ENCODE measurements at regions not wholly inside any gene's neighbourhood (a gene's known extent, or its start where the extent isn't known, plus 50 kb on each side); places are given as distances from the start of the nearest gene placed in this dataset.

DNA sequence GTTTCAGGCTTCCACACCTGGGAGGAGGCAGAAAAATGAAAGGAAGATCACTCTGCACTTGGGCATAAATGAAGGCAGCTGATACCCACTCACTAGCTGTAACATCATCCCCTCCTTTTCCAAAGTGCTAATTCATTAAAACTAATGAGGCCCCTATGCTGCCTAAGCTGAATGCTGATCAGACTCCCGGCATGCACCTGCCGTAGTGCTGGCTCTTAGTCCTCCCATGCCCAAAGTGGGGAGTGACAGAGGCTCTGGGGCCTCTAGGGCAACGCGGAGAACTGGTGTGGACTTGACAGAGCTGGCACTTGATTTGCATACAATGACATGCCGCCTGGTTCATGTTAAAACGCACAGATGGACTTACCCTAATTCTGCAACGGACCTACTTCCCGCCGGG is 96.5 kb upstream of the NCAM1 start:
- in situ Hi-C loops (cut with HindIII; ENCODE audit: low pct_unique_long_range_greater_than_20kb, low sequenced_read_pairs): no loop called here
- DNase-seq (ENCODE audit: low read depth, low spot score): no peak

DNA sequence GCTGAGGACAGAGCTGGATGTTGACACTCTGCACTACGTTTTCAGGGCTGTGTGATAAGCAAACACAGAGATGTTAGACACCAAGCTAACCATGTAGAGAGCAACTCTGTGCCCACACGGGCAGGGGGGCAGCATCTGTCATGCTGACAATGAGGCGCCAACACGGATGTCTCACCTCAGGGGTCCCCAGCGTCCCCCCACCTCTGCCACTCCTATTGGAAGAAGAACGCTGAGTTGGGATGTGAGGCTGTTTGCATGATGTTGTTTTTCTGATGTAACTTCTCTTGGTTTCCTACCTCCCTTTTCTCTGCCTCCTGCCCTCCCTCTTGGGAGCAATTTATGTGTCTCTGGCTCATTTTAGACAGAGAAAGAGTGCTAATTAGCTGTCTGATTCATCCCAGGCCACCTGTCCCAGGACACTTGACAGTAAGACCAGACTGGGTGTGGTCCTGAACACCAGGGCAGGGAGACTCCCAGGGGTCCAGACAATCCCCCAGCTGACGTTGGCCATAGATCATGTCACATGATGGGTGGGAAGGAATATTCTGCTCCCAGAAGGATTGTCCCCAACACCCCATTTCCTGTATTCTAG is 89.2 kb upstream of the NCAM1 start:
- DNase-seq (ENCODE audit: low read depth, low spot score): no peak
- in situ Hi-C loops (cut with HindIII; ENCODE audit: low pct_unique_long_range_greater_than_20kb, low sequenced_read_pairs): no loop called here

DNA sequence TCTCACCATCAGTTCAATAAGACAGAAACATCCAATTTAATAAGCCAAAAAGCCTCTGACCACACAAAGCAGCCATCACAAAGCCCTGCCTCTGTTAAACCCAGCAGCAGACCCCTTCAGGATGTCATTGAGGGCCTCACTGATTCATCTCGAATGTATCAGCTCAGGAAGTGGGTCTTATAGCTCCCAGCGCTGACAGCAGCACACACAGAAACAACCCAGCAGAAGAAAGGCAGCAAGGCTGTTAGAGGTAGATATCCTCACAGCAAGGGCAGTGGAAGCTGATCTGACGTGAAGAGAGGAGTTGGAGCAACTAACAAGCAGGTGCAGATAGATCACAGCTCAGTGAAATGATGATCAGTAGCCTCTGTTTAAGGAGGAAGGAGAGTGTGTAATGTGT is 86.2 kb upstream of the NCAM1 start:
- no peak for DNase-seq (ENCODE audit: low read depth, low spot score)
- in situ Hi-C loops (cut with HindIII; ENCODE audit: low pct_unique_long_range_greater_than_20kb, low sequenced_read_pairs): no loop called here

DNA sequence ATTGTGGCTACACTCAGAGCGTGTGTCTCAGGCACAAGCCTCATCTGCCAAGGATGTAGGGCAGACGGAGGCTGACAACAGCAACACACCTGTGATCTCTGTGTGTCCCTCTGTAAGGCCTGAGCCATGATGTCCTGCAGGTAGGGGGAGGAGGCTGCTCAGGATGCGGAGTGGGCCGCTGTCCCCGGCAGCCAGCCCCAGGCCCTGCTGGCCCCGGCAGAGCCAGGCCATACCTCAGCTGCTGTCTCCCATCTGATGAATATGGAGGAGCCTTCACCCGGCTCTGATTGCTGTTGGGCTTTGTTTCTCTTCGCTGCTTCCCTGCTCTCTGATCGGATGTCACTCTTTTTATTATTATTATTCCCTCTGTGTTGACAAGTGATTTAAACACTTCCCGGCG is 83.6 kb upstream of the NCAM1 start:
- in situ Hi-C loops (cut with HindIII; ENCODE audit: low pct_unique_long_range_greater_than_20kb, low sequenced_read_pairs): no loop called here

DNA sequence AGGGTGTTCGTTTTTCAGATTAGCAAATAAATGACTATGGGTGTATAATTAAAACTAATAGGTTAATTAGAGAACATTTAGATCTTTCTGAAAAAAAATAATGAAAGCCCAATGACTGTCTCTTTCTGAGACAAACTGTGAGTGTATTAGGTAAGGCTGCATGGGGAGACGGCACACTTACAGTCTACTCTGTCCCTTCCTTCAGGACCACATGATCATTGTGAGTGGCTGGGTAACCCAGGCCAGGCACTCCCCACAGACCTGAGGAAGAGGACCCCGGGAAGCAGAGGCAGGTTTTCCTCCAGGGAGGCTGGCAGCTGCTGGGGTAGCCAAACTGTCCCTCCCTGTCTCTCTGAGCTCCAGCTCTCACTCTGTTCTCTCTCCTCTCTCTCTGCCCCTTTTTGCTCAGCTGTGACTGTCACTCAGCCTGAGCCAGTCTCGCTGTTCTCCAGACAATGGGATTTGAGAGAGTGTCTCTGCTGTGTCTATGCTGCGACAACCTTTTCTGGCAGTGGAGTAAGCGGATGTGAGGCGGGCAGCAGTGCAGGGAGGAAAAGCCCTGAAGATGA is 83.1 kb upstream of the NCAM1 start:
- DNase-seq (ENCODE audit: low read depth, low spot score): no peak
- in situ Hi-C loops (cut with HindIII; ENCODE audit: low pct_unique_long_range_greater_than_20kb, low sequenced_read_pairs): no loop called here

More for the DNA sequence above, 83.6 kb upstream of the NCAM1 start:
- DNase-seq (ENCODE audit: low read depth, low spot score): no peak

DNA sequence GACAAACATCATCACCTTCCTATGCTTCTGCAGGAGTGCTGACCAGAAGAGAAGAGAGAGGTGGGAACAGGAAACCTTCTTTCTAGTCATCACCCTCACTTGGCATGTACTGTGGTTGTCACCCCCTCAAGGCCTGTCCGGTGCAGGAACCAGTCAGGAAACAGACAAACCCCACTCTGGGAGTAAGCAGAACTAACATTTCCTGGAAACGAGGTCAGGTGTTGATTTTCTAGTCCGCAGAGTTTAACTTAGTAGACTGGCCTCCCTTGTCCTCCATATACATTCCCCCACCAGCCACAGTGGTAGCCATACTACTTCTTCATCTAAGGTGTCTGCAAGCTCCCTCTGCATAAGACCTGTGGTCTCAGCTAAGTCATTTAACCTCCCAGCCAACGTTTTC is 80.7 kb upstream of the NCAM1 start:
- no peak for DNase-seq (ENCODE audit: low read depth, low spot score)
- in situ Hi-C loops (cut with HindIII; ENCODE audit: low pct_unique_long_range_greater_than_20kb, low sequenced_read_pairs): no loop called here

DNA sequence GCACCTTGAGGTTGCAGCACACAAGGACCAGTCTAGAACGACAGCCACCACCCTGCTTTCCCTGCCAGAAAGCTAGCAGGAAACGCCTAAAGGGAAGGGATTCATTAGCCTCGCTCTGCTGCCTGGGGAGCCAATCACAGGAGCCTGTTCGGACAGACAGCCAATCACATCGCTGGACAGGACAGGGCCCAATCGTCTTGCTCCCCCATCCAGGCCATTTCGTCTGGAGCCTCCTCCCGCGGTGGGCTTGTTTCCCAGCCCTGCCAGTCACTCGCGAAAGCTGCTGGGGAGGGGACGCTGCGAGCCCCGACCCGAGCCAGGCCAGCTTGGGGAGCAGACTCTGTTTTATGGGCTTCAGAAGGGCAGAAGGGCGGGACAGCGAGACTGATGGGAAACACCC is 79.8 kb upstream of the NCAM1 start:
- peak; percentile 61 for DNase-seq (ENCODE audit: low read depth, low spot score)
- in situ Hi-C loops (cut with HindIII; ENCODE audit: low pct_unique_long_range_greater_than_20kb, low sequenced_read_pairs): no loop called here

DNA sequence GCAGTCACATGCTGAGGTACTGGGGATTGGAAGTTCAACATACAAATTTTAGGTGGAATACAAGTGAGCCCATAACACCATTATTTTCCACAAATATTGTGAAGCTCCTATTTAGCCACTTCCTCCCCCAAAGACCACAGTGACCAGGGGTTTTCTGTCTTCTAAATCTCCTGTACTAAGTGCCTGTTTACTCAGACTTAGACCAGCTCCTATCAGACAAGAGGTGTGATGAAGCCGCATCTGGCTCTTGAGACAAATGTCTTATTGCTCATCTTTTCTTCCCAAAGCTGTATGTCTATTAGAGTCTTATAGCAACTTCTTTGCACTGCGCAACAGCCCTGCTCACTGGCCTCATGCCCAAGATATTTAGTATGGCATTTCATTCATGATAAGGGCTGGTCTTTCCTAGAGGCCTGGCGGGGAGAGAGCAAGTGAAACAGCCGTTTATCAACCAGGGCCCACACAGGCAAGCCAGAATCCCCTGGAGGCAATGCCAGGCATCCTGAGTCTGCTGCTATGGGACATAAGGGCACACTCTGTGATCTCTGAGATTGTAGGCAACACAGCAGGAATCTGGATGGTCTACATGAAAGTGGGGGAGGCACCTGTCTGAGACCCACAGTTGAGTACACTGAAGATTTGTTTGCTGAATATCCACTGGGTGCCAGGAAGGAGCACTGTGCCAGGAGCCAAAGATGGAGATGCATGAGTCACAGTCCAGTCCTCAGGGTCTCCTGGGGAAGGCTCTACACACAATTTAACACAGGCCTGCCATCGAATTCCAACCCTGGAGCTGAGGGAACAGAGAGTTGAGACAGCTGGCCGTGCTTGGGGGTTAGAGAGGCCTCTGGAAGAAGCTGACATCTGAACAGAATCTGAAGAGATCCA is 78.5 kb upstream of the NCAM1 start:
- DNase-seq (ENCODE audit: low read depth, low spot score): no peak

DNA sequence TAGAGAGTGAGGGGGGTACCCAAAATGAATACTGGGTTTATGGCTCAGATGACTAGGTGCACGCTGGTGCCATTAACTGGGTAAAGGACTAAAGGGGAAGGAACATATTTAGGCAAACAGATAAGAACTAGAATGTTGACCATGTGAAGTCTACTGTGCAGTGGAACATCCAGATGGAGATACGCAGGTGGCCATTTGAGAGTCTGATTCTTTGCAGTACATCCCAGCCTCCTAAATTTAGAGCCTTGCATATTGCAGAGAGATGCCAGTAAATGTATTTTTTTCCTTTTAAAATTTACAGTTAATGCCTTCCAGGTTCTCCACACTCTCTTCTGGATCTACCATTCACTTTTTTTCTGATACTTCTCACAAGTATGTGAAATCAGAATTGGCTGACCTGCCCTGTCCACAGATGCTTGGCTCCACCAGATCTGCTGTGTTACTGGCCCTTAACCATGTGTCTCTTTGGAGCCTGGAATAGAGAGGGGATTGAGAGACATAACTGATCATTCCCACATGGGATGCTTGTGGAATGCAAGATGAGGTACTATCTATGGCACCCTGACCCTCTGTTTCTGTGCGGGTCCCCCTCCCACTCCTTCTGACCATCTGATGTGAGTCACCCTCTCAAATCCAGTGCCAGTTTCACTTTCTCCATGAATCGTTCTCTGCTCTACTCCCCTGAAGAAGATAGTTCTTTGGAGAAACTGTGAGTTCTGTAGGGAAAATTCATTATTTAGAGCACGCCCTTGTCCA is 77.0 kb upstream of the NCAM1 start:
- no peak for DNase-seq (ENCODE audit: low read depth, low spot score)
- in situ Hi-C loops (cut with HindIII; ENCODE audit: low pct_unique_long_range_greater_than_20kb, low sequenced_read_pairs): no loop called here

More for the DNA sequence above, 78.5 kb upstream of the NCAM1 start:
- in situ Hi-C loops (cut with HindIII; ENCODE audit: low pct_unique_long_range_greater_than_20kb, low sequenced_read_pairs): no loop called here

DNA sequence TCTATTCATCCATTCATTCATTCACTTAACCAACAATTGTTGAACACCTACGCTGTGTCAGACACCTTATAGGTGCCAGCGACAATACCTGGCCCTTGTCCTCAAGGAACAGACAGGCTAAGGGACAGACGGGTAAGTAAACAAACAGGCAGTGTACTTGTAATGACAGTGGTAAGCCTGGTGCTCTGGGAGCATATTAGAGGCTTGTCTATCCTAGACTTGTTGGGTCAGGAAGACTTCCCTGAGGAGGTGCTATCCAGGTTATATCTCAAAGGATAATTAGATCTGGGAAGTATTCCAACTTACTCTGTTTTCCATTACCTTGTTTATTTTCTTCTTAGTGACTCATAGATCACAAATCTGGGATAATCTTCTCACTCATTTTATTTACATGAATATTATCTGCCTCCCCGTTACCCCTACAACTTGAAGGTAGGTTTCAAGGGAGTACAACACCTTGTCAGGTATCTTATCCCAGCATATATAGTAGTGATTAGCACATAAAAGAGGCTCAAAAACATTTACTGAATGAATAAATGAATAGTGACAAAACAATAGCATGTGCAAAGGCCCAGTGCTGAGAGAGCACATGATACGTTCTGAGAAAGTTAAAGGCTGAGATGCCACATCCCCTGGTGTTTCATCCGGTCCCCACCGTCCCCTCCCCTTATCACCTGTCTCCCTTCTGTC is 75.3 kb upstream of the NCAM1 start:
- DNase-seq (ENCODE audit: low read depth, low spot score): no peak

DNA sequence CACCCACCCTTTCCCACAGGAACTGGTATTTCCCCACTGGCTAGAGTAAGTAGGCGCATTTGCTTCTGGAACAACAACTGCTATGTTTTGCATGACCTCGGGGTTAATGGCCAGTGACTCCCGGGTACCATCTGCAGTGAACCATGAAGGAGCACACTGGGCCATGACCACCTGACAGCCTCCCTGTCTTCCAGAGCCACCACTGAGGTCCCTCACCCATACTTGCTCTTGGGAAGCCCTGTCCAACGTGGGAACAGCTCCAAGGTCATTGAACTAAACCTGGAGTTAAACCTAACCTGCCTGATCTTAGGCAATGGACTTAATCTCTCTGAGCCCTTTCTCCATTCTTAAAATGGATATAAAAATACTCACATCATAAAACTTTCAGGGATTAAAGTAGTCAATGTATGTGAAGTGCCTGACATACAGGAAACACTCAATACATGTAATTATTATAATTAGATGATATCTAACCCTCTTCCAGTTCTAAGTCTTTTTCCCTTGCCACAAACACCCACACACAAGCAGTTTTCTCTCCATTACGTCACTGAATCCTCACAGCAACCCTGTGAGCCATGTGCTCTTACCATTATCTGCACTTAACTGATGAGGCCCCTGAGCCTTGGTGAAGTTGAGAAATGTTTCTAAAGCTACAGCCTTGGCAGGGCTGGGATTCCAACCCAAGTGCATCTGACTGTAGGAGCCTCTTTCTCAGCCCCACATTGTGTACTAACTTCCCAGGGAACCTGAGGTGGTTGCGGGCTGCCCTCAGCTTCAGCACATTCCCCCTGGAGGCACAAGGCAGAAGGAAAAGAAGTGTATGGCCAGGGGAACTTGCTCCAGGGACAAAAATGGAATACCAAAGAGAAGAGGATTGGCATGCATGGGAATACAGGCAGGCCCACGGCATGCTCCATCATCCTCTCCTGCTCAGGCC is 74.5 kb upstream of the NCAM1 start:
- in situ Hi-C loops (cut with HindIII; ENCODE audit: low pct_unique_long_range_greater_than_20kb, low sequenced_read_pairs): no loop called here
- no peak for DNase-seq (ENCODE audit: low read depth, low spot score)

More for the DNA sequence above, 75.3 kb upstream of the NCAM1 start:
- in situ Hi-C loops (cut with HindIII; ENCODE audit: low pct_unique_long_range_greater_than_20kb, low sequenced_read_pairs): no loop called here

DNA sequence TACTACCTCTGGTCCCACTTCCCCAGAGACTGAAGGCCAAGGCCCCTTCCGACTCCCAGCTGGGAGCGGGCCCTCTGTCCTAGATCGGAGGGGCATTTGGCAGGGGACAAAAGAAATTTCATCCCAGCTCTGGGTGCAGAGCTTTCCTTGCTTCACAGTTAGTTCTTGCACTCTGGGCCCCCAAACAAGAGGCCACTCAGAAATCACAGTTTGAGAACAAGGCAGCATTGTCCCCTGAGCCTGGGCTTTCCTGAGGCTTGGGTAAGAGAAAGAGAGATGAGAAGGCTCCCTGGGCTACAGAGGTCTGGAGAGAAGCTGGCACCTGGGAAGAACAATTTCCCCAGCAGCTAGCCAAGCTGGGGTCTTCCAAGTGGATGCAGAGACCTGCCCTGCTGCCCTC is 71.8 kb upstream of the NCAM1 start:
- DNase-seq (ENCODE audit: low read depth, low spot score): no peak
- in situ Hi-C loops (cut with HindIII; ENCODE audit: low pct_unique_long_range_greater_than_20kb, low sequenced_read_pairs): no loop called here

DNA sequence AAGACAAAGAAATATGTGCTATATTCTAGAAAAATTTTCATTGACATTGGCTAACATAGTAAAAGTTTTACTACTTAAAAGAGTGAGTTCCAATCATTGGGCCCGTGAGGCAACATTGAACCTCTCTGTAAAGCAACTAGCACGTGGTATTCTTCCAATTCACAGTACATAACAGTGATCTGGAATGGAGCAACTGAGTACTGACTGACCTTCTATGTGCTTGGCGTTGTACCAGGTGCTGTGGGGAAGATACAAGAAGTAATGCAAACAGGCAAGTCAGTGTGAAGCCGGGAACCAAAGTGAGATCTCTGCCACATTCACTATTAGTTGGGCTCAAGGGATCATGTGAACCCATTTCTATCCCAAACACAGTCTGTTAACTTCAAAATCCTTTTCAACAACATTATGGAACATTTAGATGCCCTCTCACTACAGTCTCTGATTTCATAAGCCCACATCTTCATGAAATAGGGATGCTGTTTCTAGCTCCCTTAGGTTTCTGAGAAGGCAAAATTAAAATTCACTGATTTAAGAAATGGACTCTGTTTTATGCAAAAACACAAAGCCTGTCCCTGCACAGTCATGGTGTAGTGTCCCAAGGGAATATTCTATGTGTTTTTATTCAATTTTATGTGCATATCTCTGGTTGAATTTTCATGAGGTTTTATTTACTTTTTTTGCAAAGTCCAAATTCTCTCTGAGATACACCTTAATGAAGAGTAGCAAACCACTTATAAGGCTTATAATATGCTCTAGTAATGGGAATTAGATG is 61.8 kb upstream of the NCAM1 start:
- in situ Hi-C loops (cut with HindIII; ENCODE audit: low pct_unique_long_range_greater_than_20kb, low sequenced_read_pairs): no loop called here
- no peak for DNase-seq (ENCODE audit: low read depth, low spot score)

DNA sequence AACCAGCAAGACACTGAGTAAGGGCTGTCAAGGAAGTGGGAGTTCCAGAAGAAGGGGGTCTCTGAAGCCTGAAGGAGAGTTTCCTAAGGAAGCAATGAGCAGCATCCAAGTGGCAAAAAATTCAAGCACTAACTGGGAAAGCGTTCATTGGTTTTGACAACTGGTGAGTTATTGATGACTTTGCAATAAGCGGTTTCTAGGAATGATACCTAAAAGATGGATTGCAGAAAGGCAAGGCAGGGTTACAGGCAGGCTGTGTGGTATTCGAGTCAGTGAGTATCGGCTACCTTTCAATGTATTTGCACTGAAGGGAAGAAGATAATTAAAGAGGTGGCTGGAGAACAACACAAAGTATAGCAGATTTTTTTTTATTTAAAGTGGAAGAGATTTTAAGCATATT is 59.3 kb upstream of the NCAM1 start:
- no peak for DNase-seq (ENCODE audit: low read depth, low spot score)
- in situ Hi-C loops (cut with HindIII; ENCODE audit: low pct_unique_long_range_greater_than_20kb, low sequenced_read_pairs): no loop called here

DNA sequence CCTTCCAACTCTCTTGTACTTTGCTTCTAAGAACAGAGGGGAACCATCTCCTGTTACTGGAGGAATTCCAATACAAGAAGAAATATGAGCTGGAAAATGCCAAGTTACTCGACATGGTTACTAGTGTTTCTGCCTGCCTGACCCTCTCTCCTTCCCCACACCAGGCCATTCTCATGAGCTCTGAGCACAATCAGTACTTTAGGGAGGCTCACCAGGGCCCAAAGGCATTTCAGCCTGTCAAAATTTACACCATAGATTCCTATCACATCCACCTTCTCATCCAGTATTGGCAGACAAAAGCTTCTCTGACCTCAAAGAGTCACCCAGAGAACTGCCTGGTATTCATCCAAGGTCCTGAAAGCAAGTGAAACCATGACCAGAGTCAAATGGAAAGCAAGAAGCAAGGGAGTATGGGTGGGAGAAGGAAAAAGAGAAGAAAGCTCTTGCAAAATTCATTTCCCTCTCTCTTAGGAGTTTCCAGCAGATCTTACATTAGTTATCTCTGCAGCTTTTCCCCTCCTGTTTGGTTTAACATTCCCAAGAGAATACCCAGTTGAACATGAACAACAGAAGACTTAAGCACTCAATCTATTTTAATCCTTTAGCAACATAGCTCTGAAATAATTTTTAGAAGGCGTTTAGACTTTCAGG is 58.7 kb upstream of the NCAM1 start:
- in situ Hi-C loops (cut with HindIII; ENCODE audit: low pct_unique_long_range_greater_than_20kb, low sequenced_read_pairs): no loop called here
- DNase-seq (ENCODE audit: low read depth, low spot score): no peak

DNA sequence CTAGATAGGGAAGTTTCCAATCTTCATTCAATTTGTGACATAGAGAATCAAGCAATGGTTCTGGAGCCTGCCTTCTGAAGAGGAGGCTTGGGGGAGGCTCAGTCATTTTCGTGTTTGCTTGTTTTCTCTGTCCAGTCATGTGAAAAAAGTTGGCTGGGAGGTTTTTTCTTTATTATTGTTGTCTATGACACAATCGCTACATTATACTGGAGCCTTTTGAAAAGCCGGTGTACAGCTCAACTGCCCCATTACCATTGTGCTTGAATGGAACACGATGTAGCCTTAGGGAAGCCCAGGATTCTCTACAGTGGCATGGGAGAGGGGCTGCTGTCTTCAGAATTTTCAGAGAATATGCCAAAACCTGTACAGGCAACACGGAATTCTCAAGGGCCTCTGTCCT is 57.9 kb upstream of the NCAM1 start:
- in situ Hi-C loops (cut with HindIII; ENCODE audit: low pct_unique_long_range_greater_than_20kb, low sequenced_read_pairs): no loop called here
- DNase-seq (ENCODE audit: low read depth, low spot score): peak; percentile 63

All from SK-MEL-5 (cell line).